HG02938 (cell line): ENCODE measurements at regions not wholly inside any gene's neighbourhood (a gene's known extent, or its start where the extent isn't known, plus 50 kb on each side); places are given as distances from the start of the nearest gene placed in this dataset.

Source experiments
- ATAC-seq: cut with Tn5 transposase; IDR thresholded peaks from one replicate; pipeline ENCODE4 v1.9.1; 2021; ENCODE audit warnings: mild to moderate bottlenecking, moderate library complexity; ENCODE audit not compliant: unreplicated experiment

GRCh38 chr10:60441515-60441914, 51.8 kb upstream of the ANK3 start:
- ATAC-seq = no peak

GRCh38 chr10:60439641-60440040, 50.0 kb upstream of the ANK3 start:
- ATAC-seq = no peak
